ENCODE measurements at regions not wholly inside any gene's neighbourhood (a gene's known extent, or its start where the extent isn't known, plus 50 kb on each side); places are given as distances from the start of the nearest gene placed in this dataset.

DNA sequence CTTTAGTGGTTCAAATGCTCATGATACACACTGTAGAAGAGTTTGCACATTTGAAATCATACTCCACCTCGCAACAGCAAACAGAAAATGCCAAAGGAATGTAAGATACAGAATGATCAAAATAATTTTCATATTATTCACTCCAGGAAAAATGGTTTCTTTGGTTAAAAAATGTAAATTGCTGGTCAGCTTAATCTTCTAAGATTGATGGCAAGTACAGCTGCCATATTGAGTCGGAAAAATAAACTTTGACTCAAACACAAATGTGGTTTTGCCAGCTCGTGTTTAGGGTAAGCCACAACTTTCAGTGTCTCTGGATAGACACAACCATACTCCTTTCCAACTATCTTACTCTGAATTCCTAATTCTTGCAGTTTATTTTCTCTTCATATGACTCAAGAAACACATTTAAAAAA, 154.9 kb upstream of the SMIM21 start:
- TF ChIP-seq POLR2A (IDR thresholded peaks at IDR 0.05; ENCODE audit: low read length) (no peak), GATA1 (IDR thresholded peaks at IDR 0.05; ENCODE audit: low read depth, low read length) (no peak)
